ENCODE measurements at regions not wholly inside any gene's neighbourhood (a gene's known extent, or its start where the extent isn't known, plus 50 kb on each side); places are given as distances from the start of the nearest gene placed in this dataset.

- ATAC-seq (replicated peaks in 1 of 4) (no peak), DNase-seq (no peak)
- WGBS (ENCODE audit: insufficient coverage), result no CpG with 5 or more reads among the region's 3 CpGs
- H3K27ac ChIP-seq (ENCODE audit: low read length), result no peak overlapping the region
- Mint-ChIP-seq H3K27me3 (peaks cover 8 to 11% of the 10 kb centered on the region in 2 donors), H3K4me1 (peaks cover 0 to 3% (median 0%) of the 10 kb centered on the region in 3 donors), H3K27ac (no peak overlapping the region), H3K4me3 (peak overlapping the region in 1 of 3 donors; percentile 4), H3K9me3 (no peaks in the 10 kb centered on the region), H3K36me3 (no peaks in the 10 kb centered on the region)
- ChIA-PET CTCF (interaction anchor here in 1 of 2 donors (0.6 kb wide), 1 partner anchor 78 kb away, joined by 3 read pairs; no protein-coding TSS in a partner anchor), POLR2A (no interaction called here)
- no peaks in the 10 kb centered on the region for H3K9me3 ChIP-seq
- H3K4me1 ChIP-seq (ENCODE audit: control insufficient read depth in 1 of 2, extremely low read depth in 1 of 2, insufficient read depth in 2 of 2, low read length in 2 of 2), result no peaks in the 10 kb centered on the region
- no peak overlapping the region for H3K4me3 ChIP-seq (ENCODE audit: control insufficient read depth in 1 of 2, extremely low read depth in 1 of 2, low read length in 1 of 2)
- H3K36me3 ChIP-seq (ENCODE audit: control insufficient read depth in 2 of 2, extremely low read depth in 1 of 2, insufficient read depth in 1 of 2, low read length in 1 of 2), result no peaks in the 10 kb centered on the region
- no peaks in the 10 kb centered on the region for H3K27me3 ChIP-seq (replicated peaks in 1 of 2; ENCODE audit: control insufficient read depth in 2 of 2, extremely low read depth in 1 of 2, insufficient read depth in 2 of 2, low read length in 1 of 2)
These were observed 317.4 kb upstream of the UBE2E3 start for GRCh38 chr2:180662941-180663471.

- DNase-seq (no peak), ATAC-seq (replicated peaks in 1 of 4) (no peak)
- Histone ChIP-seq H3K9me3 (no peaks in the 10 kb centered on the region), H3K36me3 (ENCODE audit: control insufficient read depth in 2 of 2, extremely low read depth in 1 of 2, insufficient read depth in 1 of 2, low read length in 1 of 2) (no peaks in the 10 kb centered on the region), H3K4me3 (ENCODE audit: control insufficient read depth in 1 of 2, extremely low read depth in 1 of 2, low read length in 1 of 2) (no peak overlapping the region), H3K27me3 (replicated peaks in 1 of 2; ENCODE audit: control insufficient read depth in 2 of 2, extremely low read depth in 1 of 2, insufficient read depth in 2 of 2, low read length in 1 of 2) (no peaks in the 10 kb centered on the region), H3K27ac (ENCODE audit: low read length) (no peak overlapping the region), H3K4me1 (ENCODE audit: control insufficient read depth in 1 of 2, extremely low read depth in 1 of 2, insufficient read depth in 2 of 2, low read length in 2 of 2) (no peaks in the 10 kb centered on the region)
- no peak overlapping the region for H3K4me3 Mint-ChIP-seq
- H3K27ac Mint-ChIP-seq, result no peak overlapping the region
- peaks cover 8 to 11% of the 10 kb centered on the region in 2 donors for H3K27me3 Mint-ChIP-seq
- peaks cover 0 to 3% (median 0%) of the 10 kb centered on the region in 3 donors for H3K4me1 Mint-ChIP-seq
- H3K9me3 Mint-ChIP-seq, result no peaks in the 10 kb centered on the region
- CTCF ChIA-PET, result interaction anchor here in 1 of 2 donors (0.6 kb wide), 2 partner anchors 13 to 78 kb away, joined by 3 read pairs; no protein-coding TSS in a partner anchor
- POLR2A ChIA-PET, result no interaction called here
- WGBS (ENCODE audit: insufficient coverage), result no CpG with 5 or more reads among the region's 1 CpG
- H3K36me3 Mint-ChIP-seq, result no peaks in the 10 kb centered on the region
These were observed 317.9 kb upstream of the UBE2E3 start for GRCh38 chr2:180662521-180662920.

GRCh38 chr2:180661686-180662030 is 318.7 kb upstream of the UBE2E3 start:
- Histone ChIP-seq H3K9me3 (no peaks in the 10 kb centered on the region), H3K36me3 (ENCODE audit: control insufficient read depth in 2 of 2, extremely low read depth in 1 of 2, insufficient read depth in 1 of 2, low read length in 1 of 2) (no peaks in the 10 kb centered on the region), H3K4me1 (ENCODE audit: control insufficient read depth in 1 of 2, extremely low read depth in 1 of 2, insufficient read depth in 2 of 2, low read length in 2 of 2) (no peaks in the 10 kb centered on the region), H3K27me3 (replicated peaks in 1 of 2; ENCODE audit: control insufficient read depth in 2 of 2, extremely low read depth in 1 of 2, insufficient read depth in 2 of 2, low read length in 1 of 2) (no peaks in the 10 kb centered on the region), H3K27ac (ENCODE audit: low read length) (no peak overlapping the region), H3K4me3 (ENCODE audit: control insufficient read depth in 1 of 2, extremely low read depth in 1 of 2, low read length in 1 of 2) (no peak overlapping the region)
- DNase-seq (no peak), ATAC-seq (replicated peaks in 1 of 4) (no peak)
- Mint-ChIP-seq H3K27ac (no peak overlapping the region), H3K27me3 (peaks cover 7 to 11% of the 10 kb centered on the region in 2 donors), H3K4me3 (no peak overlapping the region), H3K36me3 (no peaks in the 10 kb centered on the region), H3K4me1 (peaks cover 0 to 3% (median 0%) of the 10 kb centered on the region in 3 donors), H3K9me3 (no peaks in the 10 kb centered on the region)
- WGBS (ENCODE audit: insufficient coverage), result no CpG with 5 or more reads among the region's 1 CpG
- CTCF ChIA-PET, result interaction anchor here in 1 of 2 donors (0.7 kb wide), 1 partner anchor 72 kb away, joined by 4 read pairs; no protein-coding TSS in a partner anchor
- POLR2A ChIA-PET, result no interaction called here

GRCh38 chr2:180660881-180661685 is 319.3 kb upstream of the UBE2E3 start:
- DNase-seq (no peak), ATAC-seq (replicated peaks in 1 of 4) (no peak)
- WGBS (ENCODE audit: insufficient coverage), result 80% methylated on average over 1 of the region's 5 CpGs
- H3K4me1 ChIP-seq (ENCODE audit: control insufficient read depth in 1 of 2, extremely low read depth in 1 of 2, insufficient read depth in 2 of 2, low read length in 2 of 2), result no peaks in the 10 kb centered on the region
- Mint-ChIP-seq H3K4me3 (no peak overlapping the region), H3K36me3 (no peaks in the 10 kb centered on the region), H3K27me3 (peaks cover 7 to 11% of the 10 kb centered on the region in 2 donors), H3K27ac (no peak overlapping the region), H3K4me1 (peaks cover 0 to 3% (median 0%) of the 10 kb centered on the region in 3 donors), H3K9me3 (no peaks in the 10 kb centered on the region)
- H3K4me3 ChIP-seq (ENCODE audit: control insufficient read depth in 1 of 2, extremely low read depth in 1 of 2, low read length in 1 of 2), result no peak overlapping the region
- POLR2A ChIA-PET, result no interaction called here
- no peak overlapping the region for H3K27ac ChIP-seq (ENCODE audit: low read length)
- no peaks in the 10 kb centered on the region for H3K36me3 ChIP-seq (ENCODE audit: control insufficient read depth in 2 of 2, extremely low read depth in 1 of 2, insufficient read depth in 1 of 2, low read length in 1 of 2)
- no peaks in the 10 kb centered on the region for H3K9me3 ChIP-seq
- CTCF ChIA-PET, result interaction anchor here in 1 of 2 donors (0.6 to 0.7 kb wide), 2 partner anchors 72 to 1473 kb away, joined by 3 to 4 read pairs; no protein-coding TSS in a partner anchor
- H3K27me3 ChIP-seq (replicated peaks in 1 of 2; ENCODE audit: control insufficient read depth in 2 of 2, extremely low read depth in 1 of 2, insufficient read depth in 2 of 2, low read length in 1 of 2), result no peaks in the 10 kb centered on the region

- WGBS (ENCODE audit: insufficient coverage), result 74% methylated on average over 7 of the region's 8 CpGs
- no peaks in the 10 kb centered on the region for H3K36me3 ChIP-seq (ENCODE audit: control insufficient read depth in 2 of 2, extremely low read depth in 1 of 2, insufficient read depth in 1 of 2, low read length in 1 of 2)
- H3K27ac ChIP-seq (ENCODE audit: low read length), result no peak overlapping the region
- no peak overlapping the region for H3K4me3 ChIP-seq (ENCODE audit: control insufficient read depth in 1 of 2, extremely low read depth in 1 of 2, low read length in 1 of 2)
- Mint-ChIP-seq H3K4me3 (no peak overlapping the region), H3K9me3 (no peaks in the 10 kb centered on the region), H3K27ac (no peak overlapping the region), H3K36me3 (no peaks in the 10 kb centered on the region), H3K27me3 (peaks cover 7 to 15% of the 10 kb centered on the region in 2 donors), H3K4me1 (peaks cover 0 to 3% (median 0%) of the 10 kb centered on the region in 3 donors)
- H3K4me1 ChIP-seq (ENCODE audit: control insufficient read depth in 1 of 2, extremely low read depth in 1 of 2, insufficient read depth in 2 of 2, low read length in 2 of 2), result no peaks in the 10 kb centered on the region
- no peaks in the 10 kb centered on the region for H3K9me3 ChIP-seq
- CTCF ChIA-PET, result no interaction called here
- DNase-seq (no peak), ATAC-seq (replicated peaks in 1 of 4) (no peak)
- no peaks in the 10 kb centered on the region for H3K27me3 ChIP-seq (replicated peaks in 1 of 2; ENCODE audit: control insufficient read depth in 2 of 2, extremely low read depth in 1 of 2, insufficient read depth in 2 of 2, low read length in 1 of 2)
- POLR2A ChIA-PET, result no interaction called here
These were observed 320.2 kb upstream of the UBE2E3 start for GRCh38 chr2:180660207-180660606.

- Histone ChIP-seq H3K27me3 (replicated peaks in 1 of 2; ENCODE audit: control insufficient read depth in 2 of 2, extremely low read depth in 1 of 2, insufficient read depth in 2 of 2, low read length in 1 of 2) (no peaks in the 10 kb centered on the region), H3K36me3 (ENCODE audit: control insufficient read depth in 2 of 2, extremely low read depth in 1 of 2, insufficient read depth in 1 of 2, low read length in 1 of 2) (no peaks in the 10 kb centered on the region), H3K9me3 (no peaks in the 10 kb centered on the region), H3K27ac (ENCODE audit: low read length) (no peak overlapping the region), H3K4me1 (ENCODE audit: control insufficient read depth in 1 of 2, extremely low read depth in 1 of 2, insufficient read depth in 2 of 2, low read length in 2 of 2) (no peaks in the 10 kb centered on the region), H3K4me3 (ENCODE audit: control insufficient read depth in 1 of 2, extremely low read depth in 1 of 2, low read length in 1 of 2) (no peak overlapping the region)
- no peak overlapping the region for H3K4me3 Mint-ChIP-seq
- DNase-seq (no peak), ATAC-seq (replicated peaks in 1 of 4) (no peak)
- H3K27me3 Mint-ChIP-seq, result peaks cover 2 to 12% of the 10 kb centered on the region in 2 donors
- no CpG with 5 or more reads among the region's 1 CpG for WGBS (ENCODE audit: insufficient coverage)
- H3K4me1 Mint-ChIP-seq, result no peaks in the 10 kb centered on the region
- ChIA-PET CTCF (no interaction called here), POLR2A (no interaction called here)
- no peaks in the 10 kb centered on the region for H3K9me3 Mint-ChIP-seq
- no peak overlapping the region for H3K27ac Mint-ChIP-seq
- H3K36me3 Mint-ChIP-seq, result no peaks in the 10 kb centered on the region
These were observed 323.4 kb upstream of the UBE2E3 start for GRCh38 chr2:180657054-180657453.
